ENCODE measurements at regions not wholly inside any gene's neighbourhood (a gene's known extent, or its start where the extent isn't known, plus 50 kb on each side); places are given as distances from the start of the nearest gene placed in this dataset.
A peak's percentile ranks its signal among the peaks of the same experiment; 100 is the strongest.

- peak overlapping the region; percentile 29 for H3K27ac ChIP-seq (ENCODE audit: extremely low read length, insufficient read depth, low read length)
- H3K79me2 ChIP-seq (ENCODE audit: insufficient read depth, low read length) = no peaks in the 10 kb centered on the region
- FAIRE-seq (no peak), DNase-seq (ENCODE audit: low spot score) (no peak), ATAC-seq (peak; percentile 77)
- H3K4me1 ChIP-seq (ENCODE audit: insufficient read depth, low read length) = peaks cover 21% of the 10 kb centered on the region
- intact Hi-C loops (cut with micrococcal nuclease; ENCODE audit: unreplicated experiment) (no loop called here), in situ Hi-C loops (cut with HindIII; ENCODE audit: extremely low pct_ligation_motif_present, low pct_unique_long_range_greater_than_20kb) (no loop called here)
- POLR2A ChIA-PET = no interaction called here
- no peaks in the 10 kb centered on the region for H3K9me3 ChIP-seq (ENCODE audit: low read length)
- no peaks in the 10 kb centered on the region for H4K20me1 ChIP-seq (ENCODE audit: insufficient read depth, low read length)
- peak overlapping the region; percentile 98 for H2AFZ ChIP-seq (ENCODE audit: low read length)
- H3K9ac ChIP-seq (ENCODE audit: insufficient read depth, low read depth, low read length) = peak overlapping the region; percentile 62
- no peaks in the 10 kb centered on the region for H3K27me3 ChIP-seq (ENCODE audit: control insufficient read depth in 1 of 2, insufficient read depth in 2 of 2, low read length in 2 of 2)
- WGBS (ENCODE audit: low lambda C conversion rate) = 6% methylated on average over 19 of the region's 19 CpGs
- peak overlapping the region; percentile 44 to 63 (median 49); a peak in 5 of 6 replicates for H3K4me3 ChIP-seq (replicated peaks in 1 of 3; ENCODE audit: insufficient read depth in 1 of 3, low read depth in 2 of 3, low read length in 3 of 3)
- H3K36me3 ChIP-seq (replicated peaks in 1 of 2; ENCODE audit: control insufficient read depth in 1 of 2, insufficient read depth in 2 of 2, low read length in 2 of 2) = no peaks in the 10 kb centered on the region
- H3K4me2 ChIP-seq (ENCODE audit: low read depth, low read length) = peak overlapping the region; percentile 94
- no TSS peak for BruUV-seq (replicated peaks)
- CTCF ChIA-PET (ENCODE audit: low intra/inter-chr PET ratio, low total read pairs) = no interaction called here
- 0 out of 2 replicates have a peak, but pooled peaks have one; percentile 21 for TF ChIP-seq ZFY (CRISPR knock-in tag; IDR thresholded peaks at IDR 0.05)
- TF ChIP-seq, protein P1, sequence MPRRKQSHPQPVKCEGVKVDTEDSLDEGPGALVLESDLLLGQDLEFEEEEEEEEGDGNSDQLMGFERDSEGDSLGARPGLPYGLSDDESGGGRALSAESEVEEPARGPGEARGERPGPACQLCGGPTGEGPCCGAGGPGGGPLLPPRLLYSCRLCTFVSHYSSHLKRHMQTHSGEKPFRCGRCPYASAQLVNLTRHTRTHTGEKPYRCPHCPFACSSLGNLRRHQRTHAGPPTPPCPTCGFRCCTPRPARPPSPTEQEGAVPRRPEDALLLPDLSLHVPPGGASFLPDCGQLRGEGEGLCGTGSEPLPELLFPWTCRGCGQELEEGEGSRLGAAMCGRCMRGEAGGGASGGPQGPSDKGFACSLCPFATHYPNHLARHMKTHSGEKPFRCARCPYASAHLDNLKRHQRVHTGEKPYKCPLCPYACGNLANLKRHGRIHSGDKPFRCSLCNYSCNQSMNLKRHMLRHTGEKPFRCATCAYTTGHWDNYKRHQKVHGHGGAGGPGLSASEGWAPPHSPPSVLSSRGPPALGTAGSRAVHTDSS (CRISPR knock-in tag; conservative IDR thresholded peaks at IDR 0.05) = no peak
- TF ChIP-seq, protein P2, sequence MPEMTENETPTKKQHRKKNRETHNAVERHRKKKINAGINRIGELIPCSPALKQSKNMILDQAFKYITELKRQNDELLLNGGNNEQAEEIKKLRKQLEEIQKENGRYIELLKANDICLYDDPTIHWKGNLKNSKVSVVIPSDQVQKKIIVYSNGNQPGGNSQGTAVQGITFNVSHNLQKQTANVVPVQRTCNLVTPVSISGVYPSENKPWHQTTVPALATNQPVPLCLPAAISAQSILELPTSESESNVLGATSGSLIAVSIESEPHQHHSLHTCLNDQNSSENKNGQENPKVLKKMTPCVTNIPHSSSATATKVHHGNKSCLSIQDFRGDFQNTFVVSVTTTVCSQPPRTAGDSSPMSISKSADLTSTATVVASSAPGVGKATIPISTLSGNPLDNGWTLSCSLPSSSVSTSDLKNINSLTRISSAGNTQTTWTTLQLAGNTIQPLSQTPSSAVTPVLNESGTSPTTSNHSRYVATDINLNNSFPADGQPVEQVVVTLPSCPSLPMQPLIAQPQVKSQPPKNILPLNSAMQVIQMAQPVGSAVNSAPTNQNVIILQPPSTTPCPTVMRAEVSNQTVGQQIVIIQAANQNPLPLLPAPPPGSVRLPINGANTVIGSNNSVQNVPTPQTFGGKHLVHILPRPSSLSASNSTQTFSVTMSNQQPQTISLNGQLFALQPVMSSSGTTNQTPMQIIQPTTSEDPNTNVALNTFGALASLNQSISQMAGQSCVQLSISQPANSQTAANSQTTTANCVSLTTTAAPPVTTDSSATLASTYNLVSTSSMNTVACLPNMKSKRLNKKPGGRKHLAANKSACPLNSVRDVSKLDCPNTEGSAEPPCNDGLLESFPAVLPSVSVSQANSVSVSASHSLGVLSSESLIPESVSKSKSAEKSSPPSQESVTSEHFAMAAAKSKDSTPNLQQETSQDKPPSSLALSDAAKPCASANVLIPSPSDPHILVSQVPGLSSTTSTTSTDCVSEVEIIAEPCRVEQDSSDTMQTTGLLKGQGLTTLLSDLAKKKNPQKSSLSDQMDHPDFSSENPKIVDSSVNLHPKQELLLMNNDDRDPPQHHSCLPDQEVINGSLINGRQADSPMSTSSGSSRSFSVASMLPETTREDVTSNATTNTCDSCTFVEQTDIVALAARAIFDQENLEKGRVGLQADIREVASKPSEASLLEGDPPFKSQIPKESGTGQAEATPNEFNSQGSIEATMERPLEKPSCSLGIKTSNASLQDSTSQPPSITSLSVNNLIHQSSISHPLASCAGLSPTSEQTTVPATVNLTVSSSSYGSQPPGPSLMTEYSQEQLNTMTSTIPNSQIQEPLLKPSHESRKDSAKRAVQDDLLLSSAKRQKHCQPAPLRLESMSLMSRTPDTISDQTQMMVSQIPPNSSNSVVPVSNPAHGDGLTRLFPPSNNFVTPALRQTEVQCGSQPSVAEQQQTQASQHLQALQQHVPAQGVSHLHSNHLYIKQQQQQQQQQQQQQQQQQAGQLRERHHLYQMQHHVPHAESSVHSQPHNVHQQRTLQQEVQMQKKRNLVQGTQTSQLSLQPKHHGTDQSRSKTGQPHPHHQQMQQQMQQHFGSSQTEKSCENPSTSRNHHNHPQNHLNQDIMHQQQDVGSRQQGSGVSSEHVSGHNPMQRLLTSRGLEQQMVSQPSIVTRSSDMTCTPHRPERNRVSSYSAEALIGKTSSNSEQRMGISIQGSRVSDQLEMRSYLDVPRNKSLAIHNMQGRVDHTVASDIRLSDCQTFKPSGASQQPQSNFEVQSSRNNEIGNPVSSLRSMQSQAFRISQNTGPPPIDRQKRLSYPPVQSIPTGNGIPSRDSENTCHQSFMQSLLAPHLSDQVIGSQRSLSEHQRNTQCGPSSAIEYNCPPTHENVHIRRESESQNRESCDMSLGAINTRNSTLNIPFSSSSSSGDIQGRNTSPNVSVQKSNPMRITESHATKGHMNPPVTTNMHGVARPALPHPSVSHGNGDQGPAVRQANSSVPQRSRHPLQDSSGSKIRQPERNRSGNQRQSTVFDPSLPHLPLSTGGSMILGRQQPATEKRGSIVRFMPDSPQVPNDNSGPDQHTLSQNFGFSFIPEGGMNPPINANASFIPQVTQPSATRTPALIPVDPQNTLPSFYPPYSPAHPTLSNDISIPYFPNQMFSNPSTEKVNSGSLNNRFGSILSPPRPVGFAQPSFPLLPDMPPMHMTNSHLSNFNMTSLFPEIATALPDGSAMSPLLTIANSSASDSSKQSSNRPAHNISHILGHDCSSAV (CRISPR knock-in tag; IDR thresholded peaks at IDR 0.05; ENCODE audit: borderline replicate concordance) = no peak
- peak; percentile 97 for TF ChIP-seq HNRNPLL (IDR thresholded peaks at IDR 0.05; ENCODE audit: low read depth, low read length, poor library complexity, severe bottlenecking)
- no peak for TF ChIP-seq HMGXB3 (CRISPR knock-in tag; IDR thresholded peaks at IDR 0.05; ENCODE audit: borderline replicate concordance)
- no peak for TF ChIP-seq ZKSCAN1 (IDR thresholded peaks at IDR 0.05; ENCODE audit: low read length)
- TF ChIP-seq, protein P3, sequence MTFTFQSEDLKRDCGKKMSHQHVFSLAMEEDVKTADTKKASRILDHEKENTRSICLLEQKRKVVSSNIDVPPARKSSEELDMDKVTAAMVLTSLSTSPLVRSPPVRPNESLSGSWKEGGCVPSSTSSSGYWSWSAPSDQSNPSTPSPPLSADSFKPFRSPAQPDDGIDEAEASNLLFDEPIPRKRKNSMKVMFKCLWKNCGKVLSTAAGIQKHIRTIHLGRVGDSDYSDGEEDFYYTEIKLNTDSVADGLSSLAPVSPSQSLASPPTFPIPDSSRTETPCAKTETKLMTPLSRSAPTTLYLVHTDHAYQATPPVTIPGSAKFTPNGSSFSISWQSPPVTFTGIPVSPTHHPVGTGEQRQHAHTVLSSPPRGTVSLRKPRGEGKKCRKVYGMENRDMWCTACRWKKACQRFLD (CRISPR knock-in tag; IDR thresholded peaks at IDR 0.05; ENCODE audit: borderline replicate concordance) = no peak
These were observed 110.8 kb upstream of the ERCC6L2 start for GRCh38 chr9:95764533-95765319.

Data from HepG2 (cell line).